ENCODE measurements at regions not wholly inside any gene's neighbourhood (a gene's known extent, or its start where the extent isn't known, plus 50 kb on each side); places are given as distances from the start of the nearest gene placed in this dataset.

DNA sequence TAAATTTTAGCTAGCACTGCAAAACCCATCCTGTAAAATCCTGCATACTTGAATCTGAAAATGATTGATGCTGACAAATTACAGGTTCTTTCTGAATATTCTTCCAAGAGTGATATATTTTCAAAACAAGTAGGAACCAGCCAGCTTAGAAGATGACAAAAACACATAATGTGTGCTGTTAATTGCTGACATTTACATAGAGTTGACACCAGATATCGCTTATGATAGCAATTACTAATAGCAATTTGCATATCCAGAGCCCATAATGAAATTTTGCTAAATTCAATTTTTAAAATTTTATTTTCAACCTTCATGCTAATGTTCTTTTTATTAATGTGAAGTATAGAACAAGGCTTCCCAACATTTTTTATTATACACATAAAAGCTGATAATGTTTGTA is 284.5 kb downstream of the SEC23A start:
- ChIA-PET CTCF (no interaction called here), POLR2A (no interaction called here)
- Mint-ChIP-seq H3K4me1 (no peaks in the 10 kb centered on the region), H3K9me3 (peaks cover 28% of the 10 kb centered on the region), H3K27me3 (ENCODE audit: low read depth) (no peaks in the 10 kb centered on the region), H3K4me3 (no peak overlapping the region), H3K27ac (no peak overlapping the region), H3K36me3 (peaks cover 11% of the 10 kb centered on the region)
- DNase-seq (ENCODE audit: low spot score) = no peak
- TF ChIP-seq FOXJ3 (CRISPR knock-in tag; IDR thresholded peaks at IDR 0.05; ENCODE audit: borderline replicate concordance) = no peak
- TF ChIP-seq, protein P1, sequence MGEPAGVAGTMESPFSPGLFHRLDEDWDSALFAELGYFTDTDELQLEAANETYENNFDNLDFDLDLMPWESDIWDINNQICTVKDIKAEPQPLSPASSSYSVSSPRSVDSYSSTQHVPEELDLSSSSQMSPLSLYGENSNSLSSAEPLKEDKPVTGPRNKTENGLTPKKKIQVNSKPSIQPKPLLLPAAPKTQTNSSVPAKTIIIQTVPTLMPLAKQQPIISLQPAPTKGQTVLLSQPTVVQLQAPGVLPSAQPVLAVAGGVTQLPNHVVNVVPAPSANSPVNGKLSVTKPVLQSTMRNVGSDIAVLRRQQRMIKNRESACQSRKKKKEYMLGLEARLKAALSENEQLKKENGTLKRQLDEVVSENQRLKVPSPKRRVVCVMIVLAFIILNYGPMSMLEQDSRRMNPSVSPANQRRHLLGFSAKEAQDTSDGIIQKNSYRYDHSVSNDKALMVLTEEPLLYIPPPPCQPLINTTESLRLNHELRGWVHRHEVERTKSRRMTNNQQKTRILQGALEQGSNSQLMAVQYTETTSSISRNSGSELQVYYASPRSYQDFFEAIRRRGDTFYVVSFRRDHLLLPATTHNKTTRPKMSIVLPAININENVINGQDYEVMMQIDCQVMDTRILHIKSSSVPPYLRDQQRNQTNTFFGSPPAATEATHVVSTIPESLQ (CRISPR knock-in tag; IDR thresholded peaks at IDR 0.05) = no peak
- TF ChIP-seq FOXK1 (CRISPR knock-in tag; IDR thresholded peaks at IDR 0.05) = no peak
- TF ChIP-seq, protein P2, sequence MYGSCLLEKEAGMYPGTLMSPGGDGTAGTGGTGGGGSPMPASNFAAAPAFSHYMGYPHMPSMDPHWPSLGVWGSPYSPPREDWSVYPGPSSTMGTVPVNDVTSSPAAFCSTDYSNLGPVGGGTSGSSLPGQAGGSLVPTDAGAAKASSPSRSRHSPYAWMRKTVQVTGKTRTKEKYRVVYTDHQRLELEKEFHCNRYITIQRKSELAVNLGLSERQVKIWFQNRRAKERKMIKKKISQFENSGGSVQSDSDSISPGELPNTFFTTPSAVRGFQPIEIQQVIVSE (CRISPR knock-in tag; IDR thresholded peaks at IDR 0.05; ENCODE audit: borderline replicate concordance) = no peak
- no peak for TF ChIP-seq GABPB1 (CRISPR knock-in tag; IDR thresholded peaks at IDR 0.05)
- TF ChIP-seq, protein P3, sequence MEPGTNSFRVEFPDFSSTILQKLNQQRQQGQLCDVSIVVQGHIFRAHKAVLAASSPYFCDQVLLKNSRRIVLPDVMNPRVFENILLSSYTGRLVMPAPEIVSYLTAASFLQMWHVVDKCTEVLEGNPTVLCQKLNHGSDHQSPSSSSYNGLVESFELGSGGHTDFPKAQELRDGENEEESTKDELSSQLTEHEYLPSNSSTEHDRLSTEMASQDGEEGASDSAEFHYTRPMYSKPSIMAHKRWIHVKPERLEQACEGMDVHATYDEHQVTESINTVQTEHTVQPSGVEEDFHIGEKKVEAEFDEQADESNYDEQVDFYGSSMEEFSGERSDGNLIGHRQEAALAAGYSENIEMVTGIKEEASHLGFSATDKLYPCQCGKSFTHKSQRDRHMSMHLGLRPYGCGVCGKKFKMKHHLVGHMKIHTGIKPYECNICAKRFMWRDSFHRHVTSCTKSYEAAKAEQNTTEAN (CRISPR knock-in tag; IDR thresholded peaks at IDR 0.05) = no peak
- TF ChIP-seq ZNF396 (CRISPR knock-in tag; IDR thresholded peaks at IDR 0.05; ENCODE audit: borderline replicate concordance) = no peak
- TF ChIP-seq SP1 (CRISPR knock-in tag; conservative IDR thresholded peaks at IDR 0.05) = no peak
- no peak for TF ChIP-seq ZNF281 (CRISPR knock-in tag; IDR thresholded peaks at IDR 0.05)
- TF ChIP-seq, protein P4, sequence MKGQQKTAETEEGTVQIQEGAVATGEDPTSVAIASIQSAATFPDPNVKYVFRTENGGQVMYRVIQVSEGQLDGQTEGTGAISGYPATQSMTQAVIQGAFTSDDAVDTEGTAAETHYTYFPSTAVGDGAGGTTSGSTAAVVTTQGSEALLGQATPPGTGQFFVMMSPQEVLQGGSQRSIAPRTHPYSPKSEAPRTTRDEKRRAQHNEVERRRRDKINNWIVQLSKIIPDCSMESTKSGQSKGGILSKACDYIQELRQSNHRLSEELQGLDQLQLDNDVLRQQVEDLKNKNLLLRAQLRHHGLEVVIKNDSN (CRISPR knock-in tag; IDR thresholded peaks at IDR 0.05) = no peak
- TF ChIP-seq ZNF532 (CRISPR knock-in tag; IDR thresholded peaks at IDR 0.05; ENCODE audit: borderline replicate concordance) = no peak
- no peak for TF ChIP-seq SMAD4 (CRISPR knock-in tag; IDR thresholded peaks at IDR 0.05)
- TF ChIP-seq HMGA2 (CRISPR knock-in tag; IDR thresholded peaks at IDR 0.05) = no peak
- no peak for TF ChIP-seq ZNF512 (CRISPR knock-in tag; IDR thresholded peaks at IDR 0.05; ENCODE audit: borderline replicate concordance)
- ATAC-seq = no peak

Measured in WTC11 (cell line).